ENCODE measurements at regions not wholly inside any gene's neighbourhood (a gene's known extent, or its start where the extent isn't known, plus 50 kb on each side); places are given as distances from the start of the nearest gene placed in this dataset.

DNA sequence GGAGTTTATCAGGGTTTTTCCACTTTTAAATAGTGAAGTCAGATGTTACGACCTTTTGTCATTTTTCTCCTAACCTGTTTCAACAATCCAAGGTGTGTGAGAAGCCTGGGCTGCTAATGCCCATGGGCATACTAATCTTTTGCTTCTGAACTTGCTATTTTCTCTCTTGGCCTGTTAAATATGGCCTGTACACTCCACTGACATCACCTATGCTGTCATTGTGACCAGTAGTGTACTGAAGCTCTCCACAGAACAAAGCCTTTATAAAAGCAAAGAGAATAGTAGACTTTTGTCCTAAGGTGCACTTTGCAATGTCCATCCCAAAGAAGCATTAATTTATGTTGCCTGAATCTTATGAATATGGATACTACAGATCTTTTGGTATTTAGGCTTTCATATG, 1490.5 kb downstream of the STIM2 start:
- Histone ChIP-seq H3K27ac (ENCODE audit: low read length) (no peak overlapping the region), H3K4me3 (ENCODE audit: low read length in 2 of 2) (no peak overlapping the region), H3K36me3 (ENCODE audit: control insufficient read depth in 2 of 2, insufficient read depth in 2 of 2, low read length in 2 of 2) (no peaks in the 10 kb centered on the region), H3K27me3 (ENCODE audit: control insufficient read depth in 1 of 2, insufficient read depth in 2 of 2, low read length in 2 of 2) (no peaks in the 10 kb centered on the region), H3K4me1 (ENCODE audit: control insufficient read depth, insufficient read depth, low read length) (no peaks in the 10 kb centered on the region), H3K9ac (ENCODE audit: low read length in 2 of 2) (no peak overlapping the region), H3K9me3 (ENCODE audit: control insufficient read depth in 2 of 2, low read length in 2 of 2) (no peaks in the 10 kb centered on the region)

DNA sequence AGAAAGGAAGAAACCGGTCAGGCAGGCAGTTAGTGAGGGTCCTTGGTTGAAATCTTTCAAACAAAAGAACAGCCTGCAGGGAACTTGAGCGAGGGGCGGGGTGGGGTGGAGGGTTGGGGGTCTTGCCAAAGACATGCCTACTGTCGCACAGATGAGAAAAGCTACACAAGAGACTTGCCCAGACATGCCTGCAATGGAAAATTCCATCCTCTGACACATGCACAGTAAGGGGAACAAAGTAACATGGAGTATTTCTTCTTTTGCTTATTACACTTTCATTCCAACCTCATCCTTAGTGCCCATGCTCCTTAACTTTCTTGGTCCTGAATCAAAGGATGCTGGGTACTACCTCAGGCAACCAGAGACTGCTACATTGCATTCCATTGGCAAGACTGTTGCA, 1491.2 kb downstream of the STIM2 start:
- H3K36me3 ChIP-seq (ENCODE audit: control insufficient read depth in 2 of 2, insufficient read depth in 2 of 2, low read length in 2 of 2): no peaks in the 10 kb centered on the region
- no peak overlapping the region for H3K27ac ChIP-seq (ENCODE audit: low read length)
- no peaks in the 10 kb centered on the region for H3K4me1 ChIP-seq (ENCODE audit: control insufficient read depth, insufficient read depth, low read length)
- no peak overlapping the region for H3K9ac ChIP-seq (ENCODE audit: low read length in 2 of 2)
- no peaks in the 10 kb centered on the region for H3K9me3 ChIP-seq (ENCODE audit: control insufficient read depth in 2 of 2, low read length in 2 of 2)
- no peak overlapping the region for H3K4me3 ChIP-seq (ENCODE audit: low read length in 2 of 2)
- no peaks in the 10 kb centered on the region for H3K27me3 ChIP-seq (ENCODE audit: control insufficient read depth in 1 of 2, insufficient read depth in 2 of 2, low read length in 2 of 2)

DNA sequence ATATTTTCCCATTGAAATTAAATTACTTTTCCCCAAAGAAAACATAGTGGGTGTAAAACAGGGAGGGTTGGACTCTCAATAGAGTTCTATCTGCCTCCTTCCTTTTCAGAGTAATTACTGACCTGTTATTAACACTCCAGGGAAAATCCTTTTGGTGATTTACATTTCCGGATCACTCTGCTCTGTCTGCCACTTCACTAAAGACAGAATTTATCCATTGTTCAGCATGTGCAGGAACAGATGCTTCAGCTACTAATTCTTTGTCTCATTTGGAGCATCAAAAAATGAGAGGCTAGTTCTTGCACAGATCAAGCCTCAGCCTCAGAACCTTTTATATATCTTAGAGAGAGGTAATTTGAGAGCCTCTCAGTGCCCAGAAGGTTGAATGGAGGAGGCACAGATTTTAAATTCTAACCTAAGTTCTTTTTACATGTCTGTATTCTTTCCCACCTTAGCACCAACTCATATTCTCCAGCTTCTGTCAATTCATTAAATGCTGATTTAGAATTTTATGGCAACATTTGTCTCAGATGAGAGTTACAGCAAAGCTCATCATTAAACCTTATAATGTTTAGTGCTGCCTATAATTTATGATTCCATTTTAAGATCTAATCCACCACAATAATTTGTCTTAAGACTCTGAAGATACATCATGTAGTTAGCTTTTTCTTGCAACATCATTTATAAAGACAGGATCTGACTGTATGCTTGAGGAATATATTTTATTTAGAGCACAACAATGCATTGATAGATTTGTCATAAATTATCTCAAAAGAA, 1494.4 kb downstream of the STIM2 start:
- Histone ChIP-seq H3K9me3 (ENCODE audit: control insufficient read depth in 2 of 2, low read length in 2 of 2) (no peaks in the 10 kb centered on the region), H3K27me3 (ENCODE audit: control insufficient read depth in 1 of 2, insufficient read depth in 2 of 2, low read length in 2 of 2) (no peaks in the 10 kb centered on the region), H3K27ac (ENCODE audit: low read length) (no peak overlapping the region), H3K36me3 (ENCODE audit: control insufficient read depth in 2 of 2, insufficient read depth in 2 of 2, low read length in 2 of 2) (no peaks in the 10 kb centered on the region), H3K4me1 (ENCODE audit: control insufficient read depth, insufficient read depth, low read length) (no peaks in the 10 kb centered on the region), H3K4me3 (ENCODE audit: low read length in 2 of 2) (no peak overlapping the region), H3K9ac (ENCODE audit: low read length in 2 of 2) (no peak overlapping the region)

DNA sequence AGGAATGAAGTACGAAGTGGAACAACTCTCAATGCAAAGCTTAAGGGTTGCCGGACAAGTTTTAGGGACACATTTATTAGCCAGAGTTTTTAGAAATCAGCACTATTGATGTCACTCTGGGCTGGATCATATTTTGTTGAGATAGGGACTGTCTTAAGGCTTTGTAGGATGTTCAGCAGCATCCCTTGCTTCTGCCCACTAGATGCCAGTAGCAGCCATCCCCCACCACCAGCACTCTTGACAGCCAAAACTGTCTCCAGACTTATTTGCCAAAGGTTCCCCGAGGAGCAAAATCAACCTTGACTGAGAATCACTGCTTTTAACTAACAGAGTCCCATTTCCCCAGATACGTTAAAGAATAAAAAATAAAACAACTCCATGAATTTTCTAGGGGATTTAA, 1497.3 kb downstream of the STIM2 start:
- Histone ChIP-seq H3K27me3 (ENCODE audit: control insufficient read depth in 1 of 2, insufficient read depth in 2 of 2, low read length in 2 of 2) (no peaks in the 10 kb centered on the region), H3K4me1 (ENCODE audit: control insufficient read depth, insufficient read depth, low read length) (no peaks in the 10 kb centered on the region), H3K9me3 (ENCODE audit: control insufficient read depth in 2 of 2, low read length in 2 of 2) (no peaks in the 10 kb centered on the region), H3K4me3 (ENCODE audit: low read length in 2 of 2) (no peak overlapping the region), H3K27ac (ENCODE audit: low read length) (no peak overlapping the region), H3K9ac (ENCODE audit: low read length in 2 of 2) (no peak overlapping the region), H3K36me3 (ENCODE audit: control insufficient read depth in 2 of 2, insufficient read depth in 2 of 2, low read length in 2 of 2) (no peaks in the 10 kb centered on the region)

DNA sequence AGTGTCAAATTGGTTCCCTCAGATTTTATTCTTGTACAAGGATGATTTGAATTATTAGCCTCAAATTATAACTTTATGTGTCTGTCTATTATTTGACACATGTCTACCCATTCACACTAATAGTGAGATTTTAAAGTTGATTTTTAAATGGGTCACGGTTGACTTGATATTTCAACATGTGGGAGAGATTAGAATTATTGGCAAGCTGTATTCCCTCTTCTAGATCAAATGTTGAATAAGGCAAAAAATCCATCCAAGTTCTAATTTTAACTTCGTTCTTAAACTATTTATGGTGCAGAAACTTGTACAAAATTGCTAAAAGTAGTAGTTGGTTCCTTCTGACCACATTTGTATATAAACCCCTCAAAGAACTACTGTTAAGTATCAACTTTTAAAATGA, 1498.0 kb downstream of the STIM2 start:
- no peaks in the 10 kb centered on the region for H3K4me1 ChIP-seq (ENCODE audit: control insufficient read depth, insufficient read depth, low read length)
- no peak overlapping the region for H3K9ac ChIP-seq (ENCODE audit: low read length in 2 of 2)
- H3K9me3 ChIP-seq (ENCODE audit: control insufficient read depth in 2 of 2, low read length in 2 of 2): no peaks in the 10 kb centered on the region
- H3K4me3 ChIP-seq (ENCODE audit: low read length in 2 of 2): no peak overlapping the region
- no peaks in the 10 kb centered on the region for H3K36me3 ChIP-seq (ENCODE audit: control insufficient read depth in 2 of 2, insufficient read depth in 2 of 2, low read length in 2 of 2)
- H3K27ac ChIP-seq (ENCODE audit: low read length): no peak overlapping the region
- H3K27me3 ChIP-seq (ENCODE audit: control insufficient read depth in 1 of 2, insufficient read depth in 2 of 2, low read length in 2 of 2): no peaks in the 10 kb centered on the region

DNA sequence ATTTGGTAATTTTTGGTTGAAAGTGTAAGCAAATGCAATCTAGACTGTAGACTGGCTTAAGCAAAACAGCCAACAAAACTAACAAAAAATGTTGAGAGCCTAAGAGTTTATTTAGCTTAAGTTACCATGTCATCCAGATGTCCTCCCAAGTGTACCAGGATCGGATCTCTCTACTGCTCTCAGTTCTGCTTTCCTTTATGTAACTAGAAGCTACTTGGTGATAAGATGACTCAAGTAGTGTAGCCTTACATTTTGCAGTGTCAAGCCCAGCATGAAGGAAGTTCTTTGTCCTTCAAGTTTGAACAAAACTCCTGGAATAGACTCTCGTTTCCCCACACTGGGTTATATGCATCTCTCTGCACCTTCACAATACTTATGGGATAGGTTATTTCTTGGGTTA, 1500.0 kb downstream of the STIM2 start:
- no peak overlapping the region for H3K9ac ChIP-seq (ENCODE audit: low read length in 2 of 2)
- H3K9me3 ChIP-seq (ENCODE audit: control insufficient read depth in 2 of 2, low read length in 2 of 2): no peaks in the 10 kb centered on the region
- no peaks in the 10 kb centered on the region for H3K4me1 ChIP-seq (ENCODE audit: control insufficient read depth, insufficient read depth, low read length)
- H3K36me3 ChIP-seq (ENCODE audit: control insufficient read depth in 2 of 2, insufficient read depth in 2 of 2, low read length in 2 of 2): no peaks in the 10 kb centered on the region
- H3K4me3 ChIP-seq (ENCODE audit: low read length in 2 of 2): no peak overlapping the region
- H3K27ac ChIP-seq (ENCODE audit: low read length): no peak overlapping the region
- no peaks in the 10 kb centered on the region for H3K27me3 ChIP-seq (ENCODE audit: control insufficient read depth in 1 of 2, insufficient read depth in 2 of 2, low read length in 2 of 2)

DNA sequence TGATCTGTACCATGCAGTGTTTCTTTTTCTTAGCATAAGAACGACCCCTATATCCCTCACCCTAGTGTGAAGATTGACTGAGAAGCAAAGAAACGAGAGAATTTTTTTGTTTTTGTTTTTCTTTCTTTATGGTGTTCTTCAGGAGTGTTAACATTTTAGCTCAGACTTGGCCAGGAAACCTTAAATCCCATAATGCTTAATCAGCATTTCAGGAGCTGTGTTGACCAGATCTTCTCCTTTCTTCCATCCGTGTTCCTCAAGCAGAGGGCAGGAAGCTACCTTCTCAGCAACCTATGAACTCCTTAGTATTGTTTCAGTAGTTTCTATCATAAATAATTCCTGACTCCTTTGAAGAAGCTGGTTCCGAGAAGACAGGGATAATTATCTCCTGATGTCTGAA, 1501.5 kb downstream of the STIM2 start:
- Histone ChIP-seq H3K27ac (ENCODE audit: low read length) (no peak overlapping the region), H3K9me3 (ENCODE audit: control insufficient read depth in 2 of 2, low read length in 2 of 2) (no peaks in the 10 kb centered on the region), H3K9ac (ENCODE audit: low read length in 2 of 2) (no peak overlapping the region), H3K4me1 (ENCODE audit: control insufficient read depth, insufficient read depth, low read length) (no peaks in the 10 kb centered on the region), H3K27me3 (ENCODE audit: control insufficient read depth in 1 of 2, insufficient read depth in 2 of 2, low read length in 2 of 2) (no peaks in the 10 kb centered on the region), H3K36me3 (ENCODE audit: control insufficient read depth in 2 of 2, insufficient read depth in 2 of 2, low read length in 2 of 2) (no peaks in the 10 kb centered on the region), H3K4me3 (ENCODE audit: low read length in 2 of 2) (no peak overlapping the region)

DNA sequence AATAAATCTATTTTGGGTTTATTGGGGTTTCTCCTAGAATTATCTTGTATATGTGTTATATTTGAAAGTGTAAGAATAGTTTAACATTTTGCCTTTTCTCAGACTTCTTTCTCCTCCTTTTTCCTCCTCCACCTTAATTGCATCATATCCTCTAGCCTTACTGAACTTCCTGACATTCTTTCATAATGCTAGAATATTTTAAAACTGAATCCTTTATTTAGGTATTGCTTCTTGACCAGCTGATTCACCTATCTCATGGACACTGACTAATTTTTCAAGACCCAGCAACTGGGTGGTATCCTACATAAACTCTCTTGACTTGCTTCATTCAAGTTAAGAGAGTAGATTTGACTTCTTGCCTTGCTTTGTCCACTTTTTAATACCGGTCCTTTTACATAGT, 1508.9 kb downstream of the STIM2 start:
- no peaks in the 10 kb centered on the region for H3K4me1 ChIP-seq (ENCODE audit: control insufficient read depth, insufficient read depth, low read length)
- no peak overlapping the region for H3K9ac ChIP-seq (ENCODE audit: low read length in 2 of 2)
- no peaks in the 10 kb centered on the region for H3K36me3 ChIP-seq (ENCODE audit: control insufficient read depth in 2 of 2, insufficient read depth in 2 of 2, low read length in 2 of 2)
- H3K9me3 ChIP-seq (ENCODE audit: control insufficient read depth in 2 of 2, low read length in 2 of 2): no peaks in the 10 kb centered on the region
- no peak overlapping the region for H3K27ac ChIP-seq (ENCODE audit: low read length)
- no peak overlapping the region for H3K4me3 ChIP-seq (ENCODE audit: low read length in 2 of 2)
- H3K27me3 ChIP-seq (ENCODE audit: control insufficient read depth in 1 of 2, insufficient read depth in 2 of 2, low read length in 2 of 2): no peaks in the 10 kb centered on the region

DNA sequence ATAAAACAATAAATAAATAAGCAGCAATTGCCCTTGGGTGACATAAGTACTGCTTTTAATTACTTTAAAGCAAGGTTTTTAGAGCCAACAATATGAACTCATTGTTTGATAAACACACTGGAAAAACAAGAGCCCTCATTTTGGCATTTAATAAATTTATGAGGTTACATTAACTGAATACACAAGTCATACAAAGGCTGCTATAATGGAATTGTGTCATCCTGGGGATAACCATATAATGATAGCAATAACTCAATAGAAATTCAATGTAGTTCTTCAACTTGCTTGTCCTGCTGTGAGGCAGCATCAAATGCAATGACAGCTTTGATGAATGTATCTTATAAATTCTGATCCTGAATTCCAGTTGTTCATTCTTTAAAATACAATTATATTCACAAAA, 1512.5 kb downstream of the STIM2 start:
- Histone ChIP-seq H3K4me1 (ENCODE audit: control insufficient read depth, insufficient read depth, low read length) (no peaks in the 10 kb centered on the region), H3K36me3 (ENCODE audit: control insufficient read depth in 2 of 2, insufficient read depth in 2 of 2, low read length in 2 of 2) (no peaks in the 10 kb centered on the region), H3K4me3 (ENCODE audit: low read length in 2 of 2) (no peak overlapping the region), H3K27ac (ENCODE audit: low read length) (no peak overlapping the region), H3K9ac (ENCODE audit: low read length in 2 of 2) (no peak overlapping the region), H3K9me3 (ENCODE audit: control insufficient read depth in 2 of 2, low read length in 2 of 2) (no peaks in the 10 kb centered on the region), H3K27me3 (ENCODE audit: control insufficient read depth in 1 of 2, insufficient read depth in 2 of 2, low read length in 2 of 2) (no peaks in the 10 kb centered on the region)

DNA sequence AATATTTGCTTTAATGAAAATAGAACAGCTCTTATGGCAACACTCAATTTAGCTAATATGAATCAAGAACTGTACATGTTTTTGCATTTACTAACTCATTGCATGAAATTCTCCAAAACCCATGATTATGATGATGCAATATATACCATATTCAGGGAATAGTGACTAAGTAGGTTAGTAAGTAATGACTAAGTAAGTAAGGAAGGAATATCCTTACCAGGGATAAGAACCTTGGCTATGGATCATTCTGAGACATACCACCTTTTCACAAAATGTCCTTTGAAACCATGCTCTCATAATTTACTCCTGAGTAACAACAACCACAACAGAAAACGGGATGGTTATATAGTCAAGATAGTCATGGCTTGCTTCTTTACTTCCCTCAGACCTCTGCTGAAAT, 1513.0 kb downstream of the STIM2 start:
- Histone ChIP-seq H3K4me1 (ENCODE audit: control insufficient read depth, insufficient read depth, low read length) (no peaks in the 10 kb centered on the region), H3K4me3 (ENCODE audit: low read length in 2 of 2) (no peak overlapping the region), H3K36me3 (ENCODE audit: control insufficient read depth in 2 of 2, insufficient read depth in 2 of 2, low read length in 2 of 2) (no peaks in the 10 kb centered on the region), H3K27me3 (ENCODE audit: control insufficient read depth in 1 of 2, insufficient read depth in 2 of 2, low read length in 2 of 2) (no peaks in the 10 kb centered on the region), H3K9ac (ENCODE audit: low read length in 2 of 2) (no peak overlapping the region), H3K27ac (ENCODE audit: low read length) (no peak overlapping the region), H3K9me3 (ENCODE audit: control insufficient read depth in 2 of 2, low read length in 2 of 2) (no peaks in the 10 kb centered on the region)

DNA sequence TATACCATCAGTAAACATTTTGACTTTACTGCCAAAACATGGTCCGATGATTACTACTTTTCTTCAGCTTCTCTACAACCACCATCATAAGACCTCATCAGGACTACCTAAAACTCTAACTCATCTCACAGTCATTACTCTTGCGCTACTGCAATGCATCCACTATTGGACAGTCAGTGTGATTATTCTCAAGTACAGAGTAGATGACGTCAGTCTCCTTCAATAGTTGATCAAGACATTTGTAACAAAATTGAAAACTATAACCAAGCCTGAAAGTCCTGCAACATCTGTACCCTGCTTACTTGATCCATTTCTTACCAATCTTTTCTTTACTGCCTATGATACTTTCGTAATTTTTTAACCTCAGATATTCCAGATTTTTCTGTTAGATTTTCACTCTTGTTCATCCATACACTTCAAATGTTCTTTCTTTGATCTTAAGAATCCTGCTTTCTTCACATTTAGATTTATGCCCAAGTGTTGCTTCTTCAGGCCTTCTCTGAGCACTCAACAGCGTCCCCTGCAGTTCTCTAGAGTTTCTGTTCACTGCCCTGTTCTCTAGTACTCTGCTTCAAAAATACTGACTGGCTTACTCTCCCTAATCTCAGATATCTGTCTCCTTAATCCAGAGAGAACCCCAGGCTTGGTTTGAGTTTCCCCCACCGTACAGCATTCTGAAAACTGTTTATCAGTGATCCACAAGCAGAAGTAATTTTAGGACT, 1517.6 kb downstream of the STIM2 start:
- Histone ChIP-seq H3K4me3 (ENCODE audit: low read length in 2 of 2) (no peak overlapping the region), H3K4me1 (ENCODE audit: control insufficient read depth, insufficient read depth, low read length) (no peaks in the 10 kb centered on the region), H3K36me3 (ENCODE audit: control insufficient read depth in 2 of 2, insufficient read depth in 2 of 2, low read length in 2 of 2) (no peaks in the 10 kb centered on the region), H3K9ac (ENCODE audit: low read length in 2 of 2) (no peak overlapping the region), H3K27ac (ENCODE audit: low read length) (no peak overlapping the region), H3K9me3 (ENCODE audit: control insufficient read depth in 2 of 2, low read length in 2 of 2) (no peaks in the 10 kb centered on the region), H3K27me3 (ENCODE audit: control insufficient read depth in 1 of 2, insufficient read depth in 2 of 2, low read length in 2 of 2) (no peaks in the 10 kb centered on the region)
